Astrocyte (in vitro differentiated cells and primary cell): ENCODE measurements at regions not wholly inside any gene's neighbourhood (a gene's known extent, or its start where the extent isn't known, plus 50 kb on each side); places are given as distances from the start of the nearest gene placed in this dataset.
"Not testable (repeated sequence)": the region's sequence is repeated elsewhere in the genome, so short reads cannot be mapped to it uniquely, and the experiment has no call there.

Experiments used
- DNase-seq: peaks from one replicate; pipeline ENCODE4 v3.0.0-alpha.2; 2010; ENCODE audit warnings: low read depth
- FAIRE-seq: peaks from 2 replicates; lab custom pipeline; 2011; peaks lifted over from hg19 to GRCh38; lab: Jason Lieb, UNC
- H2AFZ ChIP-seq: 2 replicates; pipeline ENCODE4 v1.6.0; 2012; ENCODE audit warnings: low read depth, low read length, inconsistent platforms
- H3K27ac ChIP-seq: 2 replicates; pipeline ENCODE4 v1.5.1; 2011; ENCODE audit warnings: low read depth, low read length, inconsistent platforms
- H3K27me3 ChIP-seq: 2 replicates; pipeline ENCODE4 v1.6.0; 2011; ENCODE audit warnings: low read length, inconsistent platforms; ENCODE audit not compliant: insufficient read depth
- H3K36me3 ChIP-seq: 2 replicates; pipeline ENCODE4 v1.5.1; 2011; ENCODE audit warnings: low read length, inconsistent platforms; ENCODE audit not compliant: insufficient read depth
- H3K4me1 ChIP-seq: 2 replicates; pipeline ENCODE4 v1.5.1; 2011; ENCODE audit warnings: low read length, inconsistent platforms; ENCODE audit not compliant: insufficient read depth
- H3K4me2 ChIP-seq: 2 replicates; pipeline ENCODE4 v1.6.0; 2012; ENCODE audit warnings: low read length, inconsistent platforms
- H3K4me3 ChIP-seq: 2 replicates; pipeline ENCODE4 v1.5.1; 2011; ENCODE audit warnings: low read depth, mild to moderate bottlenecking, low read length, inconsistent platforms; ENCODE audit not compliant: insufficient read depth
- H3K79me2 ChIP-seq: 2 replicates; pipeline ENCODE4 v1.6.0; 2012; ENCODE audit warnings: mild to moderate bottlenecking, low read length, inconsistent platforms; ENCODE audit not compliant: insufficient read depth
- H3K9ac ChIP-seq: 2 replicates; pipeline ENCODE4 v1.6.0; 2012; ENCODE audit warnings: mild to moderate bottlenecking, low read length, inconsistent platforms
- H3K9me3 ChIP-seq: 2 replicates; pipeline ENCODE4 v1.5.1; 2012; ENCODE audit warnings: low read depth, mild to moderate bottlenecking, low read length, inconsistent platforms; ENCODE audit not compliant: insufficient read depth
- H4K20me1 ChIP-seq: 2 replicates; pipeline ENCODE4 v1.6.0; 2012; ENCODE audit warnings: low read length, inconsistent platforms; ENCODE audit not compliant: insufficient read depth
- H3K27ac Mint-ChIP-seq: one replicate; pipeline ENCODE4 v1.8.0; 2021; ENCODE audit warnings: mild to moderate bottlenecking, mixed read lengths; ENCODE audit not compliant: unreplicated experiment
- H3K27me3 Mint-ChIP-seq: one replicate; pipeline ENCODE4 v1.8.0; 2021; ENCODE audit warnings: low read depth, mixed read lengths; ENCODE audit not compliant: unreplicated experiment
- H3K36me3 Mint-ChIP-seq: one replicate; pipeline ENCODE4 v1.8.0; 2021; ENCODE audit warnings: low read depth, mixed read lengths; ENCODE audit not compliant: unreplicated experiment
- H3K4me1 Mint-ChIP-seq: one replicate; pipeline ENCODE4 v1.8.0; 2021; ENCODE audit warnings: low read depth, mixed read lengths; ENCODE audit not compliant: unreplicated experiment
- H3K4me3 Mint-ChIP-seq: one replicate; pipeline ENCODE4 v1.8.0; 2021; ENCODE audit warnings: mild to moderate bottlenecking, moderate library complexity, mixed read lengths; ENCODE audit not compliant: unreplicated experiment
- H3K9me3 Mint-ChIP-seq: one replicate; pipeline ENCODE4 v1.8.0; 2021; ENCODE audit warnings: mild to moderate bottlenecking, mixed read lengths; ENCODE audit not compliant: unreplicated experiment

- H3K79me2 ChIP-seq, H3K36me3 Mint-ChIP-seq, H3K9ac ChIP-seq, H3K27ac ChIP-seq, H3K27me3 ChIP-seq, H3K4me3 ChIP-seq, H3K27ac Mint-ChIP-seq, FAIRE-seq, H3K9me3 Mint-ChIP-seq, H3K4me2 ChIP-seq, H3K9me3 ChIP-seq, H3K4me1 Mint-ChIP-seq, H3K4me3 Mint-ChIP-seq, DNase-seq, H3K27me3 Mint-ChIP-seq, H2AFZ ChIP-seq, H3K4me1 ChIP-seq, H3K36me3 ChIP-seq, H4K20me1 ChIP-seq: not testable (repeated sequence)
Observed at GRCh38 chr12:9306004-9306403, 97.8 kb upstream of the PZP start.

- not testable (repeated sequence) for H3K9ac ChIP-seq, FAIRE-seq, H3K27me3 Mint-ChIP-seq, H3K4me3 ChIP-seq, DNase-seq, H3K4me3 Mint-ChIP-seq, H3K4me1 ChIP-seq, H3K79me2 ChIP-seq, H3K27me3 ChIP-seq, H2AFZ ChIP-seq, H3K36me3 ChIP-seq, H3K9me3 Mint-ChIP-seq, H3K4me1 Mint-ChIP-seq, H3K4me2 ChIP-seq, H3K9me3 ChIP-seq, H4K20me1 ChIP-seq, H3K36me3 Mint-ChIP-seq, H3K27ac Mint-ChIP-seq, H3K27ac ChIP-seq
Observed at GRCh38 chr12:9304540-9304939, 96.3 kb upstream of the PZP start.

- not testable (repeated sequence) for H3K4me1 ChIP-seq, DNase-seq, H3K4me2 ChIP-seq, H3K9me3 Mint-ChIP-seq, FAIRE-seq, H3K4me1 Mint-ChIP-seq, H3K9me3 ChIP-seq, H3K4me3 ChIP-seq, H3K9ac ChIP-seq, H3K36me3 ChIP-seq, H3K27me3 ChIP-seq, H3K4me3 Mint-ChIP-seq, H3K27ac ChIP-seq, H3K27me3 Mint-ChIP-seq, H3K27ac Mint-ChIP-seq, H3K36me3 Mint-ChIP-seq, H2AFZ ChIP-seq, H3K79me2 ChIP-seq, H4K20me1 ChIP-seq
Observed at GRCh38 chr12:9295872-9296271, 87.7 kb upstream of the PZP start.

- not testable (repeated sequence) for H3K27me3 Mint-ChIP-seq, H2AFZ ChIP-seq, H3K4me3 ChIP-seq, H3K4me1 Mint-ChIP-seq, H3K27ac ChIP-seq, H3K9me3 ChIP-seq, DNase-seq, H3K79me2 ChIP-seq, H3K27me3 ChIP-seq, H3K36me3 Mint-ChIP-seq, H3K9ac ChIP-seq, H3K27ac Mint-ChIP-seq, H3K9me3 Mint-ChIP-seq, H3K4me2 ChIP-seq, H3K4me3 Mint-ChIP-seq, H3K36me3 ChIP-seq, H3K4me1 ChIP-seq, FAIRE-seq, H4K20me1 ChIP-seq
Observed at GRCh38 chr12:9294072-9294620, 86.0 kb upstream of the PZP start.

GRCh38 chr12:9293391-9293790 is 85.2 kb upstream of the PZP start:
- not testable (repeated sequence) for FAIRE-seq, H3K27me3 Mint-ChIP-seq, H3K4me3 Mint-ChIP-seq

GRCh38 chr12:9289984-9290383 is 81.8 kb upstream of the PZP start:
- DNase-seq, H3K36me3 ChIP-seq, H3K27me3 ChIP-seq, H3K4me2 ChIP-seq, H2AFZ ChIP-seq, H3K9me3 Mint-ChIP-seq, FAIRE-seq, H3K27ac Mint-ChIP-seq, H3K9ac ChIP-seq, H3K9me3 ChIP-seq, H3K4me1 Mint-ChIP-seq, H3K4me3 Mint-ChIP-seq, H3K79me2 ChIP-seq, H3K4me3 ChIP-seq, H3K27me3 Mint-ChIP-seq, H3K4me1 ChIP-seq, H4K20me1 ChIP-seq, H3K36me3 Mint-ChIP-seq, H3K27ac ChIP-seq: not testable (repeated sequence)

More at GRCh38 chr12:9293391-9293790, 85.2 kb upstream of the PZP start:
- not testable (repeated sequence) for H3K27me3 ChIP-seq, H3K36me3 Mint-ChIP-seq, H3K4me3 ChIP-seq, H3K9ac ChIP-seq, H4K20me1 ChIP-seq, H2AFZ ChIP-seq, H3K79me2 ChIP-seq, DNase-seq, H3K36me3 ChIP-seq, H3K27ac Mint-ChIP-seq, H3K4me1 Mint-ChIP-seq, H3K27ac ChIP-seq, H3K9me3 Mint-ChIP-seq, H3K4me1 ChIP-seq, H3K9me3 ChIP-seq, H3K4me2 ChIP-seq
